PC-9 (cell line): ENCODE measurements at regions not wholly inside any gene's neighbourhood (a gene's known extent, or its start where the extent isn't known, plus 50 kb on each side); places are given as distances from the start of the nearest gene placed in this dataset.

Source experiments
- BruUV-seq: library from RNA; stranded (reverse); fragments of 400-500 nt; replicated peaks from 2 replicates; lab custom pipeline; 2021; lab: Mats Ljungman, UMichigan
- CTCF ChIA-PET: fragments of 300-600 bp; sonication (Branson Sonifier 250); formaldehyde crosslinking; loops from one replicate; lab custom pipeline; 2022; ENCODE audit warnings: antibody characterized with exemption; lab: Charles Lee
- POLR2A ChIA-PET: fragments of 300-600 bp; sonication (Branson Sonifier 250); formaldehyde crosslinking; loops from one replicate; lab custom pipeline; 2022; ENCODE audit warnings: antibody characterized with exemption; ENCODE audit not compliant: unreplicated experiment; lab: Charles Lee
- DNase-seq, 2 experiments: peaks; one replicate each; pipeline versions ENCODE4 v3.0.0 to v3.0.0-alpha.2; 2015 to 2022; ENCODE audit warnings: mixed read lengths in 1 of 2
- H2AFZ ChIP-seq: fragments of 200-600 bp; sonication (generic); 2 replicates; pipeline ENCODE4 v1.8.1; 2017; ENCODE audit warnings: antibody characterized with exemption
- H3F3A ChIP-seq: fragments of 200-600 bp; sonication (generic); 2 replicates; pipeline ENCODE4 v1.8.1; 2017; ENCODE audit warnings: antibody characterized with exemption, mild to moderate bottlenecking, low read depth; ENCODE audit not compliant: insufficient read depth
- H3K27ac ChIP-seq: fragments of 200-600 bp; sonication (generic); 2 replicates; pipeline ENCODE4 v1.6.1; 2016; ENCODE audit warnings: mixed run types
- H3K27me3 ChIP-seq: fragments of 200-600 bp; sonication (generic); 2 replicates; pipeline ENCODE4 v1.6.1; 2016; ENCODE audit warnings: low read depth, mixed run types; ENCODE audit not compliant: insufficient read depth
- H3K36me3 ChIP-seq: fragments of 200-600 bp; sonication (generic); 2 replicates; pipeline ENCODE4 v1.6.1; 2016; ENCODE audit warnings: low read depth, mixed run types
- H3K4me1 ChIP-seq: fragments of 200-600 bp; sonication (generic); replicated peaks from 2 replicates; pipeline ENCODE4 v1.6.1; 2016; ENCODE audit warnings: mixed run types; ENCODE audit not compliant: insufficient read depth
- H3K4me2 ChIP-seq: fragments of 200-600 bp; sonication (generic); 2 replicates; pipeline ENCODE4 v1.6.1; 2017; ENCODE audit warnings: mixed run types
- H3K4me3 ChIP-seq: fragments of 200-600 bp; sonication (generic); 2 replicates; pipeline ENCODE4 v1.6.1; 2016; ENCODE audit warnings: mixed run types
- H3K79me2 ChIP-seq: fragments of 200-600 bp; sonication (generic); 2 replicates; pipeline ENCODE4 v1.6.1; 2017; ENCODE audit warnings: low read depth, mixed run types
- H3K9me2 ChIP-seq: fragments of 200-600 bp; sonication (generic); 2 replicates; pipeline ENCODE4 v1.8.1; 2017; ENCODE audit warnings: mild to moderate bottlenecking; ENCODE audit not compliant: insufficient read depth
- H3K9me3 ChIP-seq: fragments of 200-600 bp; sonication (generic); 2 replicates; pipeline ENCODE4 v1.8.1; 2016; ENCODE audit warnings: low read depth; ENCODE audit not compliant: insufficient read depth
- H4K20me1 ChIP-seq: fragments of 200-600 bp; sonication (generic); 2 replicates; pipeline ENCODE4 v1.8.1; 2017; ENCODE audit not compliant: insufficient read depth
- CTCF ChIP-seq: fragments of 200-600 bp; sonication (generic); conservative IDR thresholded peaks from 2 replicates; pipeline ENCODE4 v1.6.1; 2017; ENCODE audit warnings: mixed run types, antibody characterized with exemption, mild to moderate bottlenecking, moderate library complexity
- EZH2 ChIP-seq: fragments of 200-600 bp; sonication (generic); IDR thresholded peaks from 2 replicates; pipeline ENCODE4 v1.8.0; 2017; ENCODE audit warnings: antibody characterized with exemption, low read depth
- intact Hi-C: fragments of 100-400 bp; cut with micrococcal nuclease; formaldehyde crosslinking; loops from one replicate; pipeline ENCODE4 v1.10.0; 2022; ENCODE audit not compliant: unreplicated experiment

- no peak overlapping the region for H2AFZ ChIP-seq
- no peaks in the 10 kb centered on the region for H3K79me2 ChIP-seq
- no peak for TF ChIP-seq EZH2
- no peak for TF ChIP-seq CTCF
- no peaks in the 10 kb centered on the region for H3K4me1 ChIP-seq
- H3K9me3 ChIP-seq, result no peaks in the 10 kb centered on the region
- H3K36me3 ChIP-seq, result no peaks in the 10 kb centered on the region
- no peaks in the 10 kb centered on the region for H3K27me3 ChIP-seq
- ChIA-PET POLR2A (no interaction called here), CTCF (no interaction called here)
- H3K27ac ChIP-seq, result no peak overlapping the region
- no peaks in the 10 kb centered on the region for H4K20me1 ChIP-seq
- no peak for DNase-seq
- intact Hi-C loops, result no loop called here
- no peak overlapping the region for H3K4me2 ChIP-seq
- no peak overlapping the region for H3K4me3 ChIP-seq
- H3F3A ChIP-seq, result no peaks in the 10 kb centered on the region
- no peaks in the 10 kb centered on the region for H3K9me2 ChIP-seq
- no TSS peak for BruUV-seq
These were observed 396.1 kb upstream of the GNPDA2 start for GRCh38 chr4:45122406-45122805.

GRCh38 chr4:45121426-45121975 lies 395.1 kb upstream of the GNPDA2 start:
- BruUV-seq, result no TSS peak

GRCh38 chr4:45120163-45120562 lies 393.8 kb upstream of the GNPDA2 start:
- no peak overlapping the region for H2AFZ ChIP-seq
- H3K79me2 ChIP-seq, result no peaks in the 10 kb centered on the region
- no peaks in the 10 kb centered on the region for H3F3A ChIP-seq
- no peak overlapping the region for H3K27ac ChIP-seq
- ChIA-PET POLR2A (no interaction called here), CTCF (no interaction called here)
- H3K4me2 ChIP-seq, result no peak overlapping the region
- no peak overlapping the region for H3K4me3 ChIP-seq
- no peak for DNase-seq
- intact Hi-C loops, result no loop called here
- H3K4me1 ChIP-seq, result no peaks in the 10 kb centered on the region
- H3K27me3 ChIP-seq, result no peaks in the 10 kb centered on the region
- no peaks in the 10 kb centered on the region for H4K20me1 ChIP-seq
- H3K36me3 ChIP-seq, result no peaks in the 10 kb centered on the region
- H3K9me2 ChIP-seq, result no peaks in the 10 kb centered on the region; the same call in 1 of the 2 replicates
- BruUV-seq, result no TSS peak
- TF ChIP-seq CTCF (no peak), EZH2 (no peak)
- no peaks in the 10 kb centered on the region for H3K9me3 ChIP-seq

More at GRCh38 chr4:45121426-45121975, 395.1 kb upstream of the GNPDA2 start:
- Histone ChIP-seq H3K27ac (no peak overlapping the region), H3F3A (no peaks in the 10 kb centered on the region), H3K79me2 (no peaks in the 10 kb centered on the region), H3K9me3 (no peaks in the 10 kb centered on the region), H3K4me3 (no peak overlapping the region), H3K27me3 (no peaks in the 10 kb centered on the region), H3K9me2 (no peaks in the 10 kb centered on the region), H2AFZ (no peak overlapping the region), H3K36me3 (no peaks in the 10 kb centered on the region), H4K20me1 (no peaks in the 10 kb centered on the region), H3K4me2 (no peak overlapping the region), H3K4me1 (no peaks in the 10 kb centered on the region)
- TF ChIP-seq EZH2, result no peak
- no peak for TF ChIP-seq CTCF
- CTCF ChIA-PET, result no interaction called here
- intact Hi-C loops, result no loop called here
- POLR2A ChIA-PET, result no interaction called here
- no peak for DNase-seq
